Activated CD8-positive, alpha-beta memory T cell treated with anti-CD3 and anti-CD28 coated beads, Interleukin-2, amount 10 ng/mL, durations not matched to agents 7 days and 5 days (primary cell): ENCODE measurements at regions not wholly inside any gene's neighbourhood (a gene's known extent, or its start where the extent isn't known, plus 50 kb on each side); places are given as distances from the start of the nearest gene placed in this dataset.
"Not testable (repeated sequence)": the region's sequence is repeated elsewhere in the genome, so short reads cannot be mapped to it uniquely, and the experiment has no call there.

Experiments used
- ATAC-seq: fragments of 150-1000 bp; cut with Tn5 transposase; one replicate; pipeline ENCODE4 v1.10.0; 2021; ENCODE audit warnings: moderate library complexity
- CTCF ChIA-PET: fragments of 350-600 bp; sonication (Branson Sonifier 250); formaldehyde crosslinking; loops from one replicate; lab custom pipeline; 2021; ENCODE audit warnings: antibody characterized with exemption; lab: Charles Lee
- DNase-seq: peaks from one replicate; pipeline ENCODE4 v3.0.0-alpha.2; 2020
- H3K27ac Mint-ChIP-seq: one replicate; pipeline ENCODE4 v1.8.0; 2021; ENCODE audit warnings: mild to moderate bottlenecking, mixed read lengths
- H3K27me3 Mint-ChIP-seq: one replicate; pipeline ENCODE4 v1.8.0; 2021; ENCODE audit warnings: mixed read lengths
- H3K36me3 Mint-ChIP-seq: one replicate; pipeline ENCODE4 v1.8.0; 2021; ENCODE audit warnings: mild to moderate bottlenecking, mixed read lengths
- H3K4me1 Mint-ChIP-seq: one replicate; pipeline ENCODE4 v1.8.0; 2021; ENCODE audit warnings: mixed read lengths
- H3K4me3 Mint-ChIP-seq: one replicate; pipeline ENCODE4 v1.8.0; 2021; ENCODE audit warnings: mild to moderate bottlenecking, moderate library complexity, mixed read lengths
- H3K9me3 Mint-ChIP-seq: one replicate; pipeline ENCODE4 v1.8.0; 2022; ENCODE audit warnings: low read depth, mixed read lengths

DNA sequence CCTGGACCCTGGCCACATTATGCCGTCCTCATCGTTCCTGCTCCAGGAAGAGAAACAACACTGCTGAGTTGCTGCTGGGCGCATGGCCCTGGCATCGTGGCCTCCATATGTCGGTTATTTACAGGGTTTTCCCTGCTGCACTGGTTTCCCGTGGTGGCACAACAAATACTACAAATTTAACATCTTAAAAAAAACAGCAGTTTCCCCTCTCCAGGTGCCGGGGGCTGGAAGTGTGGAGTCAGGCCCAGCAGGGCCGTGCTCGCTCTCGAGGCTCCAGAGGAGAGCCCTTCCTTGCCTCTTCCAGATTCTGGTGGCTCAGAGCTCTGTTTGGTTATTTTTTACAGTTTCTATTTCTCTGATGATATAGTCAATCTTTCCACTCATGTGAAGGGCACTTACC is 777.8 kb upstream of the TPTE start:
- H3K4me3 Mint-ChIP-seq, CTCF ChIA-PET, H3K4me1 Mint-ChIP-seq, H3K27me3 Mint-ChIP-seq, H3K36me3 Mint-ChIP-seq, DNase-seq, H3K27ac Mint-ChIP-seq, ATAC-seq: not testable (repeated sequence)
- peaks cover 18% of the 10 kb centered on the region for H3K9me3 Mint-ChIP-seq

DNA sequence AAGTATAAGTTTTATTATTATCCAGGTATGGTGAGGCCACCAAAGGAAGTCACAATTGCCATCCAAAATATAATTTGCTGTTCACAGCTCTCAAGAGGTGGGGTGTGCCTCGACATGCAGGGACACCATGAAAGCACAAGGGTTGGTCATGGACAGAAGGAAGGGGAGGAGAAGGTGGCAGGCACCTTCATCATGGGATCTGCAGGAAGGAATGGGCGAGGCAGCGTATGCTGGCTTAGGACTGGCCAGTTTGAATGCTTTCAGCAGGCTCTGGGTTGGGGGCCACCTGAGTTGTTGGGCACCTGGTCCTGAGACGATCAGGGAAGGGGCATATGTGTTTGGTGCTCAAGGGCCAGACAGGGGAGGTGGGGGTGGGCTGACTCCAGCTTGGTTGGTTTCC is 777.2 kb upstream of the TPTE start:
- H3K36me3 Mint-ChIP-seq, H3K27me3 Mint-ChIP-seq, DNase-seq, ATAC-seq, H3K4me3 Mint-ChIP-seq, H3K4me1 Mint-ChIP-seq, H3K27ac Mint-ChIP-seq, CTCF ChIA-PET: not testable (repeated sequence)
- peaks cover 15% of the 10 kb centered on the region for H3K9me3 Mint-ChIP-seq

DNA sequence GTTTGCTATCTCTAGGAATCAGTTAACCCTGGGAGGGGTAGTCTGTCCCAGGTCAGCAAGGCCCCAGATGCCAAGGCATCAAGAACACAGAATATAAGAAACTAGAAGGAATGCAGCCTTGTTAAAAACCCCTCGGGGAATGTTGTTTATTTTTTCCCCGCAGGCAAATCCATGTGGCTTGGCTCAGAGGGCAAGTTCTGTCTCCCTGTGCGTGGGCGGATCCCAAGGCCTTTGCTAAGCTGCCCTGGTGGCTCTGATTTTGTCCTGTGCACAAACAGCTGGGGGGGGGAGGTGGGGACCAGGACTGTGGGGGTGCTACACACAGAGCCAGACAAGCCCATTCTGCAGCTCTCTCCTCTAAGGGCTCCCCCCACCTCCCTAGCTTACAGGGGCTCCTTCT is 776.8 kb upstream of the TPTE start:
- H3K4me3 Mint-ChIP-seq, DNase-seq, H3K36me3 Mint-ChIP-seq, CTCF ChIA-PET, H3K27me3 Mint-ChIP-seq, H3K4me1 Mint-ChIP-seq, ATAC-seq, H3K27ac Mint-ChIP-seq: not testable (repeated sequence)
- peaks cover 13% of the 10 kb centered on the region for H3K9me3 Mint-ChIP-seq

DNA sequence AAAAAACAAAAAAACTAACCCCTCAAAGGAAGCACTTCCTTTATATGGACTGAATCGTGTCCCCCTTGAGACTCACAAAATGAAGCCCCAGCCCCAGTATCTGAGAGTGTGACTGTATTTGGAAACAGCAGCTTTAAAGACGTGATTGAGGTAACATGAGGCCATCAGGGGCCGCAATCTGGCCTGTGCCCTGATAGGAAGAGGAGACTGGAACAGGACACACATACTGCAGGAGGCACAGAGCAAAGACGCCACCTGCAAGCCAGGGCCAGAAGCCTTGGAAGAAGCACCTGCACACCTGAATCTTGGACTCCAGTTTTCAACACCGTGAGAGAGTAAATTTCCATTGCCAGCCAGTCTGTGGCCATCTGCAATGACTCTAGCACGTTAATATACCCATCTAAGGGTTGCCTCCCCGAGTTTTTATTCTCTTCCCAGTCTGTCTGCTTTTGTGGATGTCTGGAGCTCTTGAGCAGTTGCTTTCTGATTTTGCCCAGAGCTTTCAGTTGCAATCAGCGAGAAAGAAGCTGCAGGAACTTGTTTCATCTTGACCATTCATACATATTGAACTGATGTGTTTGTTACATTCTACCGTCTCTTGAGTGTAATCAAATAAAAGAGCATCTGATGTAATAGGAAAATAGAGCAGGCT is 775.8 kb upstream of the TPTE start:
- ATAC-seq, H3K27ac Mint-ChIP-seq, H3K4me1 Mint-ChIP-seq, CTCF ChIA-PET, DNase-seq, H3K36me3 Mint-ChIP-seq, H3K4me3 Mint-ChIP-seq, H3K27me3 Mint-ChIP-seq: not testable (repeated sequence)
- peaks cover 13% of the 10 kb centered on the region for H3K9me3 Mint-ChIP-seq

DNA sequence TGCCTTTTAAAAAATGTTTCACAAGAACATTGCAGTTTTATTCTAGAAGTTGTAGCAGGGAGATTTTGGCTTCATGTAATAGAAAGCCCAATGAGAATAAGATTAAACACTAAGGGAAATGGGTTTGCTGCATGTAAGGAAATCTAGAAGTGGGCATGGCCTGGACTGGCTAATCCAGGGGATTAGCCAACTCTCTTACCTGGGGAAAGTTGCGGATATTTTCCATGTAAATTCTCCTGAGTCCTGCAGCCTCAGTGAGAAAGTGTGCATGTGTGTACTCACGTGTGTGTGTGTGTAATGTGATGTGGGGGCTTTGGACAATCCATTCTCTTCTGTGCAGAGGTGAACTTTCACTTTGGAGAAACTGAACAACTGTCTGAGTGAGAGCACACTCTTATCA is 775.1 kb upstream of the TPTE start:
- H3K4me1 Mint-ChIP-seq, CTCF ChIA-PET, H3K9me3 Mint-ChIP-seq, H3K27ac Mint-ChIP-seq, H3K36me3 Mint-ChIP-seq, H3K27me3 Mint-ChIP-seq, H3K4me3 Mint-ChIP-seq, ATAC-seq, DNase-seq: not testable (repeated sequence)

GRCh38 chr21:9746831-9747606 is 774.4 kb upstream of the TPTE start:
- H3K27me3 Mint-ChIP-seq, H3K36me3 Mint-ChIP-seq, H3K27ac Mint-ChIP-seq, ATAC-seq, H3K4me1 Mint-ChIP-seq, H3K4me3 Mint-ChIP-seq, H3K9me3 Mint-ChIP-seq, DNase-seq, CTCF ChIA-PET: not testable (repeated sequence)

DNA sequence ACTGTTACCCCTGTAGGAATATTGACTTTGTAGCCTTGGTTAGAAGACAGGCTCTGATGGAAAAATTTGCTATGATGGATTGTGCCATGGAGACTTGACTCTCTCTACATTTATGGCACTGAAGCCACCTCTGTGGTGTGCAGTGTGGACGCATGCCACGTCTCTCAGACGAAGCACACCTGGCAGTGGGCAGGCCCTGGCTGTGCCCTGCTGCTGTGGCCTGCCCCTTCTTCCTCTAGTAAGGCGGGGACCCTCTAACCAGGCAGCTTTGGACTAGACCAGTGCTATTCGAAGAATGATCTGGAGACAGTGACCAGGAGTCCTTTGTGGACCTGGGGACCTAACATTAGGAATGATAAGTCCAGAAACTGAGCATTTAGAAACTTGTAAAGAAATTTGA is 773.5 kb upstream of the TPTE start:
- H3K36me3 Mint-ChIP-seq, ATAC-seq, DNase-seq, H3K4me3 Mint-ChIP-seq, CTCF ChIA-PET, H3K9me3 Mint-ChIP-seq, H3K27me3 Mint-ChIP-seq, H3K4me1 Mint-ChIP-seq, H3K27ac Mint-ChIP-seq: not testable (repeated sequence)

- CTCF ChIA-PET, ATAC-seq, H3K4me3 Mint-ChIP-seq, H3K27ac Mint-ChIP-seq, H3K4me1 Mint-ChIP-seq, H3K27me3 Mint-ChIP-seq, H3K9me3 Mint-ChIP-seq, H3K36me3 Mint-ChIP-seq, DNase-seq: not testable (repeated sequence)
Measured at GRCh38 chr21:9748451-9748850, 772.9 kb upstream of the TPTE start.

DNA sequence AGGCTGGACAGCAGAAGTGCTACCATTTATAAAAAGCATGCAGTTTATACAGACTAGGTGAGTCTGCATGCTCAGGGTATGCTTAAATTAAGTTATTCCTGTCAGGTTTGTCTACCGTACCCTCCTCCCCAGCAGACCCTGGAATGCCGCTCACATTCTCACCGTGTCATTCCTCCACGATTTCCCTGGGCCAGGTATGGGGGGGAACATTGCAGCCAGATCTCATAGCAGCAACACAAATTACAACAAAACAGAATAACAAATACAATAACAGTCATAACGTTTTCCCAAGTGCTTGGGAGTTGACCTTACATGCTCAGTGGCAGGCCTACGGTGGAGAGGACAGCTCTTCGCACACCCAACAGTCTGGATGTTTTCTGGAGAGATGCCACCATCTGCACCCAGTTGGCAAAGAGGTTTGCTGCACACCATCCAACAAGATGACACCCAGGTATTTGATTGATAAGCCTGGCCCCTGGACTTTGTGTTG is 771.6 kb upstream of the TPTE start:
- H3K27me3 Mint-ChIP-seq, H3K4me3 Mint-ChIP-seq, H3K36me3 Mint-ChIP-seq, H3K4me1 Mint-ChIP-seq, ATAC-seq, H3K27ac Mint-ChIP-seq, CTCF ChIA-PET, H3K9me3 Mint-ChIP-seq, DNase-seq: not testable (repeated sequence)

GRCh38 chr21:9750341-9751086 is 770.9 kb upstream of the TPTE start:
- H3K4me3 Mint-ChIP-seq: no peak overlapping the region
- DNase-seq: no peak
- no peaks in the 10 kb centered on the region for H3K4me1 Mint-ChIP-seq
- CTCF ChIA-PET: no interaction called here
- H3K27ac Mint-ChIP-seq: no peak overlapping the region
- no peaks in the 10 kb centered on the region for H3K27me3 Mint-ChIP-seq
- ATAC-seq: no peak
- H3K36me3 Mint-ChIP-seq: no peaks in the 10 kb centered on the region
- peaks cover 8% of the 10 kb centered on the region for H3K9me3 Mint-ChIP-seq

DNA sequence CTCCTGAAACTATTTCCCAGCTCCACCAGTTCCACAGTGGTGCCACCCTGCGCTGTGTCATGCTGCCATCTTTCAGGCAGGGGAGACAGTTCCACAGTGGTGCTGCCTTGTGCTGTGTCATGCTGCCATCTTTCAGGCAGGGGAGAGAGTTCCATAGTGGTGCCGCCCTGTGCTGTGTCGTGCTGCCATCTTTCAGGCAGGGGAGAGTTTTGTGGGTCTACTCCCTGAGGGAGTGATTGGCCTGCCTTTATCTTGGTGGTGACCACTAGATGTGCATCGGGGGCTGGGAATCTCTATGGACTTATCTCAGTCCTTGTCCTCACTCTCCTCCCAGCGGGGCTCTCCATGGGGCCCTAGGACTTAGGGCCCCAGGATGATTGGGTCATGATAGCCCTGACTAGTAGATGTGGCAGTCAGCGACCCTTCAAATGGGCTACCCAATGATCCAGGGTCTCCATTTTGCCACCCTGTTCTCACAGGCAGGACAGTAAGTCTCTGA is 770.2 kb upstream of the TPTE start:
- CTCF ChIA-PET, H3K27ac Mint-ChIP-seq, DNase-seq, H3K9me3 Mint-ChIP-seq, H3K4me1 Mint-ChIP-seq, ATAC-seq, H3K27me3 Mint-ChIP-seq, H3K4me3 Mint-ChIP-seq, H3K36me3 Mint-ChIP-seq: not testable (repeated sequence)

GRCh38 chr21:9752028-9752427 is 769.4 kb upstream of the TPTE start:
- H3K27ac Mint-ChIP-seq, CTCF ChIA-PET, DNase-seq, H3K9me3 Mint-ChIP-seq, H3K36me3 Mint-ChIP-seq, ATAC-seq, H3K4me1 Mint-ChIP-seq, H3K4me3 Mint-ChIP-seq, H3K27me3 Mint-ChIP-seq: not testable (repeated sequence)

- not testable (repeated sequence) for H3K4me1 Mint-ChIP-seq
Measured at GRCh38 chr21:9753441-9753840, 767.9 kb upstream of the TPTE start.

More at GRCh38 chr21:9753441-9753840, 767.9 kb upstream of the TPTE start:
- CTCF ChIA-PET, ATAC-seq, H3K36me3 Mint-ChIP-seq, H3K9me3 Mint-ChIP-seq, H3K27ac Mint-ChIP-seq, H3K27me3 Mint-ChIP-seq, H3K4me3 Mint-ChIP-seq, DNase-seq: not testable (repeated sequence)
